ENCODE measurements at regions not wholly inside any gene's neighbourhood (a gene's known extent, or its start where the extent isn't known, plus 50 kb on each side); places are given as distances from the start of the nearest gene placed in this dataset.

- TF ChIP-seq POLR2A (IDR thresholded peaks at IDR 0.05; ENCODE audit: low read depth, low read length) (no peak), POLR2AphosphoS5 (IDR thresholded peaks at IDR 0.05; ENCODE audit: low read depth, low read length) (no peak), TAF1 (IDR thresholded peaks at IDR 0.05; ENCODE audit: borderline replicate concordance, low read depth, low read length) (no peak)
Observed at GRCh38 chr13:26949701-26950502, 189.3 kb upstream of the GPR12 start.

All from GM12892 (cell line).